Vagina (tissue), 2 donors: ENCODE measurements at regions not wholly inside any gene's neighbourhood (a gene's known extent, or its start where the extent isn't known, plus 50 kb on each side); places are given as distances from the start of the nearest gene placed in this dataset.
"Not testable (repeated sequence)": the region's sequence is repeated elsewhere in the genome, so short reads cannot be mapped to it uniquely, and the experiment has no call there.

ENCODE experiments used
- POLR2AphosphoS5 ChIP-seq, 2 donors: sonication (generic); formaldehyde crosslinking; IDR thresholded peaks; one replicate each; pipeline ENCODE4 v1.9.0; 2017; ENCODE audit warnings: antibody characterized with exemption in 2 of 2, mild to moderate bottlenecking in 2 of 2, low read depth in 1 of 2; ENCODE audit not compliant: insufficient read depth in 1 of 2
- TF ChIP-seq, protein P1 (sequence below), 3 experiments: fragments of 450-650 bp in 2 of 3; fragments of 200-600 bp in 1 of 3; sonication (generic) in 1 of 3; IDR thresholded peaks; one replicate each; pipeline ENCODE4 v1.5.1; 2017 to 2019; ENCODE audit warnings: antibody characterized with exemption in 3 of 3, mild to moderate bottlenecking in 2 of 3, moderate library complexity in 2 of 3

DNA sequence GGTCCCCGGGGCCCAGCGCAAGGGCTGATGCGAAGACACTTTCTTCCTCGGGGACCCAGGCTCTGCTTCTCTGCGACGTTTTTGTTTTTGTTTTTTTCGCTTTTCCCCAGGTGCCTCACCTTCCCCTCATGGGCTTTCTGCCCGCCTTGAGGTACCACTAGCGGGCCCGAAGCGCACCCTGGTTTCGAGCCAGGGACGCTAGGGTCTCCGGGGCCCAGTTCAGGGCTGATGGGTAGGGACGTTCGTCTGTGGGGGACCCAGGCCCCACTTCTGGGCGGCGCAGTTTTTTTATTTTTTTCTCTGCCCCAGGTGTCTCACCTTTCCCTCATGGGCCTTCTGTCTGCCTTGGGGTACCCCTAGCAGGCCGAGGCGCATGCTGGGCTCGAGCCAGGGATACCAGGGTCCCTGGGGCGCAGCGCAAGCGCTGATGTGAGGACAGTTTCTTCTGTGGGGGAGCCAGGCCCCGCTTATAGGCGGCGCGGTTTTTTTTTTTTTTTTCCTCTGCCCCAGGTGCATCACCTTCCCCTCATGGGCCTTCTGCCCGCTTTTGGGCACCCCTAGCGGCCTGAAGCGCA is 530.0 kb downstream of the FOXD4L4 start:
- TF ChIP-seq, protein P1, sequence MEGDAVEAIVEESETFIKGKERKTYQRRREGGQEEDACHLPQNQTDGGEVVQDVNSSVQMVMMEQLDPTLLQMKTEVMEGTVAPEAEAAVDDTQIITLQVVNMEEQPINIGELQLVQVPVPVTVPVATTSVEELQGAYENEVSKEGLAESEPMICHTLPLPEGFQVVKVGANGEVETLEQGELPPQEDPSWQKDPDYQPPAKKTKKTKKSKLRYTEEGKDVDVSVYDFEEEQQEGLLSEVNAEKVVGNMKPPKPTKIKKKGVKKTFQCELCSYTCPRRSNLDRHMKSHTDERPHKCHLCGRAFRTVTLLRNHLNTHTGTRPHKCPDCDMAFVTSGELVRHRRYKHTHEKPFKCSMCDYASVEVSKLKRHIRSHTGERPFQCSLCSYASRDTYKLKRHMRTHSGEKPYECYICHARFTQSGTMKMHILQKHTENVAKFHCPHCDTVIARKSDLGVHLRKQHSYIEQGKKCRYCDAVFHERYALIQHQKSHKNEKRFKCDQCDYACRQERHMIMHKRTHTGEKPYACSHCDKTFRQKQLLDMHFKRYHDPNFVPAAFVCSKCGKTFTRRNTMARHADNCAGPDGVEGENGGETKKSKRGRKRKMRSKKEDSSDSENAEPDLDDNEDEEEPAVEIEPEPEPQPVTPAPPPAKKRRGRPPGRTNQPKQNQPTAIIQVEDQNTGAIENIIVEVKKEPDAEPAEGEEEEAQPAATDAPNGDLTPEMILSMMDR (IDR thresholded peaks at IDR 0.05) = not testable (repeated sequence)
- TF ChIP-seq POLR2AphosphoS5 (IDR thresholded peaks at IDR 0.05; ENCODE audit: insufficient read depth in 1 of 2, low read depth in 1 of 2) = not testable (repeated sequence)
